Sigmoid colon (tissue), 6 donors: ENCODE measurements at regions not wholly inside any gene's neighbourhood (a gene's known extent, or its start where the extent isn't known, plus 50 kb on each side); places are given as distances from the start of the nearest gene placed in this dataset.

Source experiments
- DNase-seq: peaks from one replicate; pipeline ENCODE4 v3.0.0-alpha.2; 2019
- H3K27ac ChIP-seq, 4 donors: fragments of 200-600 bp; sonication (generic); one replicate each; pipeline ENCODE4 v1.5.1; 2016 to 2019; ENCODE audit warnings: mild to moderate bottlenecking in 1 of 4
- H3K27me3 ChIP-seq, 3 donors: fragments of 200-600 bp; sonication (generic); one replicate each; pipeline ENCODE4 v1.5.1; 2019; ENCODE audit warnings: mild to moderate bottlenecking in 1 of 3
- H3K36me3 ChIP-seq, 4 donors: fragments of 200-600 bp; sonication (generic); one replicate each; pipeline ENCODE4 v1.5.1; 2016 to 2019
- H3K4me1 ChIP-seq, 4 donors: fragments of 200-600 bp; sonication (generic); one replicate each; pipeline ENCODE4 v1.5.1; 2017 to 2019
- H3K4me3 ChIP-seq, 4 donors: fragments of 200-600 bp; sonication (generic); one replicate each; pipeline ENCODE4 v1.5.1; 2017 to 2019; ENCODE audit warnings: mild to moderate bottlenecking in 2 of 4, moderate library complexity in 1 of 4
- H3K9me3 ChIP-seq, 4 donors: fragments of 200-600 bp in 3 of 4; sonication (generic) in 3 of 4; one replicate each; pipeline versions ENCODE4 v1.5.1 to v1.6.1; 2013 to 2019
- CTCF ChIP-seq, 4 experiments: fragments of 450-650 bp in 3 of 4; fragments of 200-600 bp in 1 of 4; IDR thresholded peaks; one replicate each; pipeline ENCODE4 v1.5.1; 2016 to 2019; ENCODE audit warnings: antibody characterized with exemption in 4 of 4, mild to moderate bottlenecking in 3 of 4, moderate library complexity in 2 of 4
- EP300 ChIP-seq, 4 donors: sonication (generic); formaldehyde crosslinking; IDR thresholded peaks; one replicate each; pipeline ENCODE4 v1.6.1; 2017; ENCODE audit warnings: antibody characterized with exemption in 4 of 4
- POLR2A ChIP-seq, 2 donors: fragments of 450-650 bp; IDR thresholded peaks; one replicate each; pipeline ENCODE4 v1.6.1; 2016; ENCODE audit warnings: antibody characterized with exemption in 2 of 2, mild to moderate bottlenecking in 2 of 2, moderate library complexity in 2 of 2
- POLR2AphosphoS5 ChIP-seq, 4 donors: sonication (generic); formaldehyde crosslinking; IDR thresholded peaks; one replicate each; pipeline ENCODE4 v1.6.1; 2017; ENCODE audit warnings: antibody characterized with exemption in 4 of 4
- WGBS, 2 donors: extraction: QIAGEN DNeasy Blood & Tissue Kit; methylation state at CpG; one replicate each; pipeline ENCODE4 v1.1.7; 2013; 5-methylcytosine and 5-hydroxymethylcytosine counted together
- intact Hi-C: fragments of 100-400 bp; cut with DNase I; formaldehyde crosslinking; loops from one replicate; pipeline ENCODE4 v1.15.1; 2023
- donor health status: healthy with polysubstance abuse.
- donor health status: healthy.

DNA sequence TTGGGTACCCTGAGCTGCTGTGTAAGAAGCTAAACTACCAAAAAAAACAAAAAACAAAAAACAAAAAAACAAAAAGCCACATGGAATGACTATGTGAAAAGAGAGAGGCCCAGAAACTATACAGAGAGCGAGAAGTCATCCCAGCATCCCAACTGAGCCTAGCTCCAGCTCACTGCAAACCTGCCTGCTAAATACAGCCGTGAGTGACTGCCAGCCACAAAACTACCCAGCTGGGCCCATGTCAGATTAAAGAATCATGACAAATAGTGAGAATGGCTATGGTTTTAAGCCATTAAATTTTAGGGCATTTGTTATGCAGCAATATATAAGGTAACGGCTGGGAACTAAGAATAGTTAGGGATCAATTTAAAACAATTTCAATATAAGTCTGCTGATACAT, 335.1 kb upstream of the PDE4D start:
- Histone ChIP-seq H3K27ac (no peak overlapping the region), H3K27me3 (no peaks in the 10 kb centered on the region), H3K4me3 (no peak overlapping the region), H3K4me1 (no peaks in the 10 kb centered on the region), H3K9me3 (no peaks in the 10 kb centered on the region), H3K36me3 (no peaks in the 10 kb centered on the region)
- no peak for TF ChIP-seq CTCF (IDR thresholded peaks at IDR 0.05)
- TF ChIP-seq POLR2A (IDR thresholded peaks at IDR 0.05) = no peak
- no peak for TF ChIP-seq POLR2AphosphoS5 (IDR thresholded peaks at IDR 0.05)
- TF ChIP-seq EP300 (IDR thresholded peaks at IDR 0.05) = no peak
- no peak for DNase-seq
- intact Hi-C loops = no loop called here
- WGBS, 2 donors = 83 to 90% methylated on average over 3 of the region's 3 CpGs

GRCh38 chr5:60226128-60226527, 332.6 kb upstream of the PDE4D start:
- no peak for DNase-seq
- Histone ChIP-seq H3K27me3 (no peaks in the 10 kb centered on the region), H3K4me1 (no peaks in the 10 kb centered on the region), H3K36me3 (no peaks in the 10 kb centered on the region), H3K4me3 (no peak overlapping the region), H3K9me3 (no peaks in the 10 kb centered on the region), H3K27ac (no peak overlapping the region)
- intact Hi-C loops = no loop called here
- TF ChIP-seq CTCF (IDR thresholded peaks at IDR 0.05) (no peak), EP300 (IDR thresholded peaks at IDR 0.05) (no peak), POLR2AphosphoS5 (IDR thresholded peaks at IDR 0.05) (no peak), POLR2A (IDR thresholded peaks at IDR 0.05) (no peak)

- Histone ChIP-seq H3K27me3 (no peaks in the 10 kb centered on the region), H3K4me1 (no peaks in the 10 kb centered on the region), H3K27ac (no peak overlapping the region), H3K4me3 (no peak overlapping the region), H3K9me3 (no peaks in the 10 kb centered on the region), H3K36me3 (no peaks in the 10 kb centered on the region)
- 79 to 86% methylated on average over 3 of the region's 3 CpGs for WGBS, 2 donors
- no peak for DNase-seq
- intact Hi-C loops = no loop called here
- TF ChIP-seq EP300 (IDR thresholded peaks at IDR 0.05) (no peak), CTCF (IDR thresholded peaks at IDR 0.05) (no peak), POLR2AphosphoS5 (IDR thresholded peaks at IDR 0.05) (no peak)
These were observed 329.8 kb upstream of the PDE4D start for GRCh38 chr5:60223342-60223741.

- no peaks in the 10 kb centered on the region for H3K27me3 ChIP-seq
- H3K9me3 ChIP-seq = no peaks in the 10 kb centered on the region
- H3K36me3 ChIP-seq = no peaks in the 10 kb centered on the region
- no peaks in the 10 kb centered on the region for H3K4me1 ChIP-seq
- H3K27ac ChIP-seq = no peak overlapping the region
- no peak overlapping the region for H3K4me3 ChIP-seq
- DNase-seq = no peak
- TF ChIP-seq POLR2A (IDR thresholded peaks at IDR 0.05) (no peak), EP300 (IDR thresholded peaks at IDR 0.05) (no peak), CTCF (IDR thresholded peaks at IDR 0.05) (no peak), POLR2AphosphoS5 (IDR thresholded peaks at IDR 0.05) (no peak)
- WGBS, 2 donors = 100% methylated on average over 1 of the region's 1 CpG
- intact Hi-C loops = no loop called here
These were observed 326.4 kb upstream of the PDE4D start for GRCh38 chr5:60219921-60220320.

DNA sequence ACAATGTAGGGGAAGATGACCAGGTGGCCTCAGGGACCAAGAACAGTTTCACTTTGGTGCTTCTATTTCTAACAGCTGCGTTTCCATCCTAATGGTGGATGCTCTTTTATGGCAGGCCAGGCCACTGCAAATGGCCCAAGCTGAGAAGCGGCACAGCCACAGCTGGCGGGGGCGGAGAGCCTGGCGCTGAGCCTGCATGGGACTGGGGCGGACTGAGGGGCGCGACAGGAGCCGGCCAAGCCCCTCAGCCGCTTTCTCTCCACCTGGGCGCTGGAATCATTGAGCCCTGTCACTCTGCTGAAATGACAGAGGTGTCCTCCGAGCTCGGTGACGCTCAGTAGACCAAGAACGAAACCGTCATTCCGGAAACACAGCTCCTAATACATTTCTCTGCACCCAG, 317.3 kb upstream of the PDE4D start:
- WGBS, 2 donors = 66 to 81% methylated on average over 17 of the region's 17 CpGs
- no peak for DNase-seq

More for the DNA sequence above, 317.3 kb upstream of the PDE4D start:
- no peak for TF ChIP-seq CTCF (IDR thresholded peaks at IDR 0.05)
- Histone ChIP-seq H3K4me3 (no peak overlapping the region), H3K27me3 (no peaks in the 10 kb centered on the region), H3K9me3 (no peaks in the 10 kb centered on the region), H3K4me1 (peaks cover 0 to 14% (median 5%) of the 10 kb centered on the region in 4 donors), H3K36me3 (no peaks in the 10 kb centered on the region), H3K27ac (no peak overlapping the region)
- intact Hi-C loops = no loop called here
